GM20000 (cell line): ENCODE measurements at regions not wholly inside any gene's neighbourhood (a gene's known extent, or its start where the extent isn't known, plus 50 kb on each side); places are given as distances from the start of the nearest gene placed in this dataset.

Experiments
- DNase-seq: peaks from one replicate; pipeline ENCODE4 v3.0.0; 2012; ENCODE audit warnings: low spot score
- TF ChIP-seq, protein P1 (sequence below): IDR thresholded peaks from 2 replicates; pipeline ENCODE4 v1.5.1; 2012; ENCODE audit warnings: mild to moderate bottlenecking, control low read depth; ENCODE audit errors: extremely low read depth, missing control alignments

DNA sequence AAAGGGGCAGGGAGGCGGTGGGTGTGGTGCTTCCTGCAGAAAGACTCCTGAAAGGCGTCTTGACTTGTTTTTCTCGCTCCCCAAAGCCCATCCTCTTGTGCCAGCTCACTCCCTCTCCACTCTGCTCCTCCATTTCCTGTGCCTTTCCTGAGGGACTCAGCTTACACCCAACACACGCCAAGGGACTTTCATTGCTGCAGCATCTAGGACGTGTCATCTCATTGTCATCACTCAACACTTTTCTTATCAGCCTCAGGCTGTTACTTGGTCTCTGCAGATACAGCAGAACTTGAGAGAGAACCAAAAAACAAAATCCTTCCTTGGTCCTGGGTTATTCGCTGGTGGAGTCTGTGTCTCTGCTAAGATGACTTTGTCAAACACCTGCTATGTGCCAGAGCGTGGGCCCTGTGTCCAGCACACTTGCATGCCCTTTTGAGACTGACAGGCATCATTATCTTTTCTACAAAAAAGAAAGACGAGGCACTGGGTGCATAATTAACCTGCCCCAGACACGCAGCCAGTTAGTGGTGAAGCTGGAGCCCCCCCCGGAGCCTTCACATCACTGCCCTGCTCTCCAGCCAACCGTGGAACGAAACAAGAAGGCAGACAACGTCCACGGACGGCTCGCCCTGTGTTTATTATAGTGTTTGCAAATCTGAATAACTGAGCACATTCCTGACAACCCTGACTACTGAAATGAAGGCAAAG is 261.7 kb upstream of the HDAC4 start:
- TF ChIP-seq, protein P1, sequence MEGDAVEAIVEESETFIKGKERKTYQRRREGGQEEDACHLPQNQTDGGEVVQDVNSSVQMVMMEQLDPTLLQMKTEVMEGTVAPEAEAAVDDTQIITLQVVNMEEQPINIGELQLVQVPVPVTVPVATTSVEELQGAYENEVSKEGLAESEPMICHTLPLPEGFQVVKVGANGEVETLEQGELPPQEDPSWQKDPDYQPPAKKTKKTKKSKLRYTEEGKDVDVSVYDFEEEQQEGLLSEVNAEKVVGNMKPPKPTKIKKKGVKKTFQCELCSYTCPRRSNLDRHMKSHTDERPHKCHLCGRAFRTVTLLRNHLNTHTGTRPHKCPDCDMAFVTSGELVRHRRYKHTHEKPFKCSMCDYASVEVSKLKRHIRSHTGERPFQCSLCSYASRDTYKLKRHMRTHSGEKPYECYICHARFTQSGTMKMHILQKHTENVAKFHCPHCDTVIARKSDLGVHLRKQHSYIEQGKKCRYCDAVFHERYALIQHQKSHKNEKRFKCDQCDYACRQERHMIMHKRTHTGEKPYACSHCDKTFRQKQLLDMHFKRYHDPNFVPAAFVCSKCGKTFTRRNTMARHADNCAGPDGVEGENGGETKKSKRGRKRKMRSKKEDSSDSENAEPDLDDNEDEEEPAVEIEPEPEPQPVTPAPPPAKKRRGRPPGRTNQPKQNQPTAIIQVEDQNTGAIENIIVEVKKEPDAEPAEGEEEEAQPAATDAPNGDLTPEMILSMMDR: no peak
- DNase-seq: no peak

DNA sequence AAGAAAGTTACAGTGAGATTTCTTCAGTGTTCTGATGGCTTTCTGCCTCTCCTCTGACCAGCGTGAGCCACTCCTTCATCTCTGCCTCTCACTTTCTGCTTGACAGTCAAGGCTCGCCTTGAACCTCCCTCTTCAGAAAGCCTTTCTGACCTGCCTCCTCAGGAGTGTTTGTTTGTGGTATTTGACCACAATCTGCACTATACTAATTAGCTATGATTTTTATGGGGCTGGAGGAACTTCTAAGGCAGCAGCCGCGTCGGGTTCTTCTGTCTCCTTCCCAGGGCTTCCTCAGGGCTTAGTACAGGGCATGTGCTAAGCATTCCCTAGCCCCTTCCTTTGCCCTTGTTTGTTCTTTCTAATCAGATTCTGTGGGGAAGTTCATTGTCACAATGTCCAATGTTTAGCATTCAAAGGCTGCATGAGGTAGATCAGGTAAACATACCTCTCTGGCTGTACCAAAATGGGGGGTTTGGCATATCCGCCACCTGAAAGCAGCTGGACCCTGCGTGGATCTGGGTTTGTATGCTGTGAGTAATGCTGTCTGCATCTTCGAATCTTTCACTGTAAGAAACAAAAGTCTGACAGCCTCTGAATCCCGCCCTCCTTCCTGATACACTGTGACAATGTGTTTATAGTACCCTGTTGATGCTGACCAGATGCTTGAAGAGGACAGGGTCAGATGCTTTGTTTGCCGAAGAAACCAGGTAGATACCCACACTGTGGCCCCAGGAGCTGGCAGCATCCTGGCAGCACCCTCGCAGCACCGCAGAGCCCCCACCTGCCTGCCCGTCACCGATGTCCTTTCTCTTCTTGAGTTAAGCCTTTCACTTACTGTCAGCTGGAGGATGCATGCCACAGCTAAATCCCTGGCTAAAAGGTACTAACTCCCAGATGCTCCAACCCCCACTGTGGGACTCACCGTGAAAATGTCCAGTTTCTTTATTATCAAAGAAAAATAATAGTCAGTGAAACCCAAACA is 260.8 kb upstream of the HDAC4 start:
- DNase-seq: no peak
- TF ChIP-seq, protein P1: no peak

DNA sequence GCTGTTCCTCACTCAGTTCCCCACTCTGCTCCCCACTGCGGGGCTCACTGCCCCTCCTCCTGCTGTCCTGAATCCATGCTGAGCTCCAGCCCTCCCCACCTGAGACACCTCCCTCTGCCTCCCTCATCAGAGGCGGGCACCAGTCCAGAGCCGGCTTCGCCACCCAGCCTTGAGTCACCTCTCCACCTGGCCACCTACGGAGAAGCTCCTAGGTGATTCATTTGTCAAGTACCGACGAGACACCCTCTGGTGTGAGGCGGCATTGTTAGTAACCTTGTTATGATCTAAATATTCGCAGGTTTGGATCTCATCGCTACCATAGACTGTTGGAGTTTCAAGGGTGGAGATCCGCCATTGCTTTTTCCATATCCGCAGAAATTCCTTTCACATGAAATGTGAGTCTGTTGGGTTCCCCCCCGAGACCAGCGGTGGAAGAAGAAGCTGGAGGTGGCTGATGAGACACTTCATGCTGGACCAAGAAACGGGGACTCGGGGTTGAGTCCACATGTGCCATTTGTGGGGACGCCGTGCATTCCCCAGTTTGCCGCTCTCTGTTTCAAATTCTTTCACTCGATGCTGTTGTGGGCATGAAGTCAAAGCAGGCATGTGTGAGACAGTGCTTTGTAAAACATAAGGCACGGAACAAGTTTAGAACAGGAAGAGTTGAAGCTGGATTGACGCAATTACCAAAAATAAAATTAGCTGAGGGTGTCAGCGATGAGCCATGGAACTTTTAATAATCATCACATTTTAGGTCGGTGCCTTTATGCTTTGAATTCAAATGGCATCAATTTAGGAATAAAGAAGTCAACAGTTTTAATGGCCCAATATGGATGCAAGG is 259.8 kb upstream of the HDAC4 start:
- TF ChIP-seq, protein P1: no peak
- no peak for DNase-seq

DNA sequence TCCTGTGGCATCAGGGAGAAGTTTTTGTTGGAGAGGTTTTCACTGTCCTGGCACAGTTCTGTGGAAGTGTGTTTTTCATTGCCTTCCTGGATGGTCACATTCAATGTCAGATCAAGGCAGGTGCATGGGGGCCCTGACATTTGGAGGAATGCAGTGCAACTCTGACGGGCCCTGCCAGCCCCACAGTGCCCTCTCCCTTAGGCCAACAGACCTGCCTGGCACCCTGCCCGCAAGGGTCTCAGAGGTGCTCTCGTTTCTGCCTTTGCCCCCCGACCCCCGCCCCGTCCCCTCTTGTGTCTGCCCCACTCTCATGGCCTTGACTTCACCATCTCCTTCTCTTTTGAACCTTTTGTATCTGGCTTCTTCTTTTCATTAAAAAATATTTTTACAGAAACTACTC is 257.2 kb upstream of the HDAC4 start:
- no peak for DNase-seq
- TF ChIP-seq, protein P1: no peak

DNA sequence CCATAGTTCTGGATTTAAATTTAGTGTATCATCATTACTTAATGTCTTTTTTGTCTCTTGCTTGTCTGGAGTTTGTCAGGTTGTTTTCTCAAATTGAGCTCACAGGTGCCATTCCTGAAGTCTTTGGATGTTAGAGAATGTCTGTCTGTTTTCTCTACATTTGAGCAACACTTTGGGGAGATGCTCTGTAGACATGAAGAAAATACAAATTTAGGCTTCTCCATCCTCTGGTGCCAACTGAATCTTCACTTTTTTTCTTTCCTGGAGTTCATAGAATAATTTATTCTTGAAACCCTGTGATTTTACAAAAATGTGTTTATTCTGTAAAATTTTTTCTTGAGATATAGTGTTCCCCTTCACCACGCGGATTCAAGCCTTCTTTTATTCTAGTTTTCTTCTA is 256.4 kb upstream of the HDAC4 start:
- no peak for DNase-seq
- TF ChIP-seq, protein P1: no peak

DNA sequence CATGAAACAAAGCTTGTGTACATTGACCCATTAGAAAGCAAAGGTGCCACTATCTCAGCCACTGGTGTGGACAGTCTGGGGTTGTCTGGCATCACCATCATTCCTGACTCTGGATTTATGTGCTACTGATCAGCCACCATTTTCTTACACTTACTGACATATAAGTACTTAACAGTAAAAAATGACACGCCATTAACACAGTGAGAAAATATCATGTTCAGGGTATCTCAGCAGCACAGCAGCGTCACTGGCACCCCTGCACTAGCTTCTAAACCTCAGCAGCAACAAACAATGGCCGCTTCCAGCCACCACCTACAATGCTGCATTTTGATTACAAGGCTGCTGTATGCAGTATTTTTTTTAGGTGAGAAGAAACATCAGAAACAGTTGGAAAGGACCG is 253.4 kb upstream of the HDAC4 start:
- no peak for DNase-seq
- TF ChIP-seq, protein P1: no peak
